Body of pancreas (tissue), 4 donors: ENCODE measurements at regions not wholly inside any gene's neighbourhood (a gene's known extent, or its start where the extent isn't known, plus 50 kb on each side); places are given as distances from the start of the nearest gene placed in this dataset.

Experiments used
- CTCF ChIP-seq, 7 experiments: fragments of 450-650 bp in 4 of 7; fragments of 200-600 bp in 3 of 7; sonication (generic) in 3 of 7; IDR thresholded peaks; one replicate each; pipeline ENCODE4 v1.5.1; 2016 to 2019; ENCODE audit warnings: antibody characterized with exemption in 7 of 7
- POLR2A ChIP-seq, 3 donors: fragments of 450-650 bp; IDR thresholded peaks; one replicate each; pipeline ENCODE4 v1.6.1; 2016; ENCODE audit warnings: antibody characterized with exemption in 3 of 3, mild to moderate bottlenecking in 2 of 3

GRCh38 chr20:61024390-61024789 is 227.7 kb upstream of the CDH4 start:
- TF ChIP-seq CTCF (IDR thresholded peaks at IDR 0.05): no peak
- no peak for TF ChIP-seq POLR2A (IDR thresholded peaks at IDR 0.05)
